BLaER1 (cell line): ENCODE measurements at regions not wholly inside any gene's neighbourhood (a gene's known extent, or its start where the extent isn't known, plus 50 kb on each side); places are given as distances from the start of the nearest gene placed in this dataset.

Experiments
- H3K27ac ChIP-seq: shearing (Covaris generic); formaldehyde crosslinking; 2 replicates; pipeline ENCODE4 v1.8.1; 2022
- H3K27me3 ChIP-seq: shearing (Covaris generic); formaldehyde crosslinking; 2 replicates; pipeline ENCODE4 v1.8.1; 2022
- H3K36me3 ChIP-seq: shearing (Covaris generic); formaldehyde crosslinking; 2 replicates; pipeline ENCODE4 v1.8.1; 2022
- H3K4me1 ChIP-seq: shearing (Covaris generic); formaldehyde crosslinking; 2 replicates; pipeline ENCODE4 v1.8.1; 2022
- H3K4me2 ChIP-seq: shearing (Covaris generic); formaldehyde crosslinking; 2 replicates; pipeline ENCODE4 v1.8.1; 2022
- H3K4me3 ChIP-seq: shearing (Covaris generic); formaldehyde crosslinking; 2 replicates; pipeline ENCODE4 v1.8.1; 2022
- H3K9ac ChIP-seq: shearing (Covaris generic); formaldehyde crosslinking; 2 replicates; pipeline ENCODE4 v1.8.1; 2022
- H3K9me3 ChIP-seq: shearing (Covaris generic); formaldehyde crosslinking; 2 replicates; pipeline ENCODE4 v1.8.1; 2022
- H4K20me1 ChIP-seq: shearing (Covaris generic); formaldehyde crosslinking; 2 replicates; pipeline ENCODE4 v1.8.1; 2022
- Cebpa-rat ChIP-seq: shearing (Covaris generic); IDR thresholded peaks from 2 replicates; pipeline ENCODE4 v1.8.1; 2022

GRCh38 chr16:17831330-17831729 is 360.6 kb upstream of the XYLT1 start:
- no peak for TF ChIP-seq Cebpa-rat
- no peak overlapping the region for H3K27ac ChIP-seq
- no peaks in the 10 kb centered on the region for H3K27me3 ChIP-seq
- H3K4me1 ChIP-seq, result no peaks in the 10 kb centered on the region
- no peaks in the 10 kb centered on the region for H3K9me3 ChIP-seq
- H4K20me1 ChIP-seq, result no peaks in the 10 kb centered on the region
- no peak overlapping the region for H3K9ac ChIP-seq
- H3K4me3 ChIP-seq, result no peak overlapping the region
- no peaks in the 10 kb centered on the region for H3K36me3 ChIP-seq
- no peak overlapping the region for H3K4me2 ChIP-seq

GRCh38 chr16:17830651-17831050 is 359.9 kb upstream of the XYLT1 start:
- Histone ChIP-seq H3K4me2 (no peak overlapping the region), H3K4me3 (no peak overlapping the region), H3K27ac (no peak overlapping the region), H4K20me1 (no peaks in the 10 kb centered on the region), H3K36me3 (no peaks in the 10 kb centered on the region), H3K9me3 (no peaks in the 10 kb centered on the region), H3K4me1 (no peaks in the 10 kb centered on the region), H3K9ac (no peak overlapping the region), H3K27me3 (no peaks in the 10 kb centered on the region)
- TF ChIP-seq Cebpa-rat, result no peak

GRCh38 chr16:17829811-17830210 is 359.1 kb upstream of the XYLT1 start:
- H3K4me2 ChIP-seq, result no peak overlapping the region

GRCh38 chr16:17828012-17828411 is 357.3 kb upstream of the XYLT1 start:
- Histone ChIP-seq H3K4me2 (no peak overlapping the region), H3K36me3 (no peaks in the 10 kb centered on the region), H3K4me3 (no peak overlapping the region), H4K20me1 (no peaks in the 10 kb centered on the region), H3K9ac (no peak overlapping the region), H3K27ac (no peak overlapping the region), H3K9me3 (no peaks in the 10 kb centered on the region), H3K27me3 (no peaks in the 10 kb centered on the region), H3K4me1 (no peaks in the 10 kb centered on the region)
- no peak for TF ChIP-seq Cebpa-rat

More at GRCh38 chr16:17829811-17830210, 359.1 kb upstream of the XYLT1 start:
- no peak overlapping the region for H3K27ac ChIP-seq
- no peaks in the 10 kb centered on the region for H3K27me3 ChIP-seq
- H3K9ac ChIP-seq, result no peak overlapping the region
- H3K36me3 ChIP-seq, result no peaks in the 10 kb centered on the region
- no peaks in the 10 kb centered on the region for H3K4me1 ChIP-seq
- no peak overlapping the region for H3K4me3 ChIP-seq
- H4K20me1 ChIP-seq, result no peaks in the 10 kb centered on the region
- TF ChIP-seq Cebpa-rat, result no peak
- H3K9me3 ChIP-seq, result no peaks in the 10 kb centered on the region

GRCh38 chr16:17827313-17827712 is 356.6 kb upstream of the XYLT1 start:
- no peak for TF ChIP-seq Cebpa-rat
- no peak overlapping the region for H3K27ac ChIP-seq
- H3K4me2 ChIP-seq, result no peak overlapping the region
- no peaks in the 10 kb centered on the region for H3K36me3 ChIP-seq
- H3K9me3 ChIP-seq, result no peaks in the 10 kb centered on the region
- no peak overlapping the region for H3K4me3 ChIP-seq
- no peaks in the 10 kb centered on the region for H4K20me1 ChIP-seq
- H3K4me1 ChIP-seq, result no peaks in the 10 kb centered on the region
- H3K27me3 ChIP-seq, result no peaks in the 10 kb centered on the region
- no peak overlapping the region for H3K9ac ChIP-seq

- no peak overlapping the region for H3K27ac ChIP-seq
- H3K4me2 ChIP-seq, result no peak overlapping the region
- H3K36me3 ChIP-seq, result no peaks in the 10 kb centered on the region
- no peaks in the 10 kb centered on the region for H3K27me3 ChIP-seq
- no peak overlapping the region for H3K4me3 ChIP-seq
- no peak for TF ChIP-seq Cebpa-rat
- no peak overlapping the region for H3K9ac ChIP-seq
- no peaks in the 10 kb centered on the region for H3K4me1 ChIP-seq
- H3K9me3 ChIP-seq, result peaks cover 24% of the 10 kb centered on the region
- no peaks in the 10 kb centered on the region for H4K20me1 ChIP-seq
These were observed 347.2 kb upstream of the XYLT1 start for GRCh38 chr16:17817943-17818342.

- no peak for TF ChIP-seq Cebpa-rat
- peaks cover 24% of the 10 kb centered on the region for H3K9me3 ChIP-seq
- no peak overlapping the region for H3K27ac ChIP-seq
- no peaks in the 10 kb centered on the region for H3K36me3 ChIP-seq
- H4K20me1 ChIP-seq, result no peaks in the 10 kb centered on the region
- no peak overlapping the region for H3K4me3 ChIP-seq
- H3K9ac ChIP-seq, result no peak overlapping the region
- H3K27me3 ChIP-seq, result no peaks in the 10 kb centered on the region
- no peak overlapping the region for H3K4me2 ChIP-seq
- H3K4me1 ChIP-seq, result no peaks in the 10 kb centered on the region
These were observed 346.5 kb upstream of the XYLT1 start for GRCh38 chr16:17817260-17817659.

GRCh38 chr16:17812771-17813170 is 342.0 kb upstream of the XYLT1 start:
- Histone ChIP-seq H3K9me3 (peaks cover 30% of the 10 kb centered on the region), H3K27ac (no peak overlapping the region), H3K4me3 (no peak overlapping the region), H3K4me2 (no peak overlapping the region), H3K4me1 (no peaks in the 10 kb centered on the region), H4K20me1 (no peaks in the 10 kb centered on the region), H3K27me3 (no peaks in the 10 kb centered on the region), H3K36me3 (no peaks in the 10 kb centered on the region), H3K9ac (no peak overlapping the region)
- no peak for TF ChIP-seq Cebpa-rat

GRCh38 chr16:17804857-17805256 is 334.1 kb upstream of the XYLT1 start:
- Histone ChIP-seq H3K27me3 (no peaks in the 10 kb centered on the region), H3K4me1 (no peaks in the 10 kb centered on the region), H3K9ac (no peak overlapping the region), H3K4me2 (no peak overlapping the region), H3K36me3 (no peaks in the 10 kb centered on the region), H3K27ac (no peak overlapping the region), H3K4me3 (no peak overlapping the region), H4K20me1 (no peaks in the 10 kb centered on the region), H3K9me3 (no peaks in the 10 kb centered on the region)
- no peak for TF ChIP-seq Cebpa-rat

- H3K9me3 ChIP-seq, result no peaks in the 10 kb centered on the region
- H3K4me2 ChIP-seq, result no peak overlapping the region
- no peak for TF ChIP-seq Cebpa-rat
- no peaks in the 10 kb centered on the region for H4K20me1 ChIP-seq
- no peak overlapping the region for H3K27ac ChIP-seq
- H3K36me3 ChIP-seq, result no peaks in the 10 kb centered on the region
- no peak overlapping the region for H3K4me3 ChIP-seq
- H3K27me3 ChIP-seq, result no peaks in the 10 kb centered on the region
- H3K4me1 ChIP-seq, result no peaks in the 10 kb centered on the region
- no peak overlapping the region for H3K9ac ChIP-seq
These were observed 333.1 kb upstream of the XYLT1 start for GRCh38 chr16:17803625-17804410.

- no peak for TF ChIP-seq Cebpa-rat
- no peak overlapping the region for H3K4me3 ChIP-seq
- no peak overlapping the region for H3K4me2 ChIP-seq
These were observed 331.8 kb upstream of the XYLT1 start for GRCh38 chr16:17802571-17802970.

More at GRCh38 chr16:17802571-17802970, 331.8 kb upstream of the XYLT1 start:
- Histone ChIP-seq H3K27me3 (no peaks in the 10 kb centered on the region), H3K36me3 (no peaks in the 10 kb centered on the region), H4K20me1 (no peaks in the 10 kb centered on the region), H3K9ac (no peak overlapping the region), H3K9me3 (no peaks in the 10 kb centered on the region), H3K27ac (no peak overlapping the region), H3K4me1 (no peaks in the 10 kb centered on the region)
